ACC112 (cell line): ENCODE measurements at regions not wholly inside any gene's neighbourhood (a gene's known extent, or its start where the extent isn't known, plus 50 kb on each side); places are given as distances from the start of the nearest gene placed in this dataset.

Experiments used
- H2AFZ ChIP-seq: fragments of 200-600 bp; sonication (generic); one replicate; pipeline ENCODE4 v1.6.0; 2017; ENCODE audit warnings: antibody characterized with exemption, low read length; ENCODE audit not compliant: unreplicated experiment
- H3K27ac ChIP-seq: fragments of 200-600 bp; sonication (generic); 2 replicates; pipeline ENCODE4 v1.5.1; 2014; ENCODE audit warnings: low read depth, mild to moderate bottlenecking, antibody characterized with exemption, low read length, moderate library complexity
- H3K27me3 ChIP-seq: fragments of 200-600 bp; sonication (generic); 2 replicates; pipeline ENCODE4 v1.6.1; 2014; ENCODE audit warnings: mild to moderate bottlenecking, antibody characterized with exemption, low read length, moderate library complexity, mixed read lengths; ENCODE audit not compliant: insufficient read depth
- H3K36me3 ChIP-seq: fragments of 200-600 bp; sonication (generic); 2 replicates; pipeline ENCODE4 v1.6.1; 2016; ENCODE audit warnings: mild to moderate bottlenecking, antibody characterized with exemption, low read length, moderate library complexity, mixed read lengths; ENCODE audit not compliant: insufficient read depth
- H3K4me1 ChIP-seq: fragments of 200-600 bp; sonication (generic); one replicate; pipeline ENCODE4 v1.6.1; 2016; ENCODE audit warnings: low read length, mixed read lengths; ENCODE audit not compliant: insufficient read depth, unreplicated experiment, control insufficient read depth
- H3K4me3 ChIP-seq: fragments of 200-600 bp; sonication (generic); 2 replicates; pipeline ENCODE4 v1.5.1; 2014; ENCODE audit warnings: mild to moderate bottlenecking, low read depth, low read length
- H3K79me2 ChIP-seq: fragments of 200-600 bp; sonication (generic); one replicate; pipeline ENCODE4 v1.6.0; 2016; ENCODE audit warnings: low read length; ENCODE audit not compliant: control insufficient read depth, unreplicated experiment, insufficient read depth

- H3K36me3 ChIP-seq, result no peaks in the 10 kb centered on the region
- no peaks in the 10 kb centered on the region for H3K27me3 ChIP-seq
- H3K4me3 ChIP-seq, result no peak overlapping the region
- H3K79me2 ChIP-seq, result no peaks in the 10 kb centered on the region
- H2AFZ ChIP-seq, result no peak overlapping the region
- no peak overlapping the region for H3K27ac ChIP-seq
- peaks cover 11% of the 10 kb centered on the region for H3K4me1 ChIP-seq
Measured at GRCh38 chr12:107451246-107451645, 234.4 kb upstream of the PWP1 start.

DNA sequence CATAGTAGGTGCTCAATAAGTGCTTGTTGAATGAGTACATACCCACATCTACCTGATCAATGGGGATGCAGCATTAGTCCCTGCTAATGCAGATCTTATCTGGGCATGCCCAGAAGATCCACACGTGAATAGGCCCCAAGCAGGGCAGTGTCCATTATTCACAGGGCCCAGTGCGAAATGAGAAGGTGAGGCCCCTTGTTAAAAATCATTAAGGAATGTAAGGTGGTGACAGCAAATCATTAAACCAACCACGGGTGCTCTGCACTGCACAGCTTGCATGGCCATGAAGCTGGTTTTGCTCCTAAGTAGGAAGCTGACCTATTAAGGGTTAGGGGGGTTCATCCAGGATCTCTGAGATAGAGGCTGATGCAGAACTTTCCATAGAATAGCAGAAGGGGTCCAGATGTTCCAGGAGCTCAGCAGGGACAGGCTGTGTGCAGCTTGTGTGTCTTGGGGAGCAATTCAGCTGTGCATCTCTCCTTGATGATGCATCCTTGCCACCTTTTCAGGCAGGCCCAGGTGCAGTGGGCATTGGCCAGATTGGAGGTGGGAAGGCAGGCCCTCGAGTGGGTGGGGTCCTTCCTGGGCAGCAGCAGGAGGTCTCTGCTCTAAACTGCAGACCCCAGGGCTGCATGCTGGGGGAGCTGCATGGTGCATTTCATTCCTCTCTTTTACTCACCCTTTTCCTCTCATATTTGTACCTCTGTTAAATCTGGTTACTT lies 231.3 kb upstream of the PWP1 start:
- Histone ChIP-seq H3K27me3 (no peaks in the 10 kb centered on the region), H3K4me1 (peaks cover 6% of the 10 kb centered on the region), H3K4me3 (no peak overlapping the region), H2AFZ (no peak overlapping the region), H3K36me3 (no peaks in the 10 kb centered on the region), H3K79me2 (no peaks in the 10 kb centered on the region), H3K27ac (no peak overlapping the region)

GRCh38 chr12:107457362-107457935 lies 228.2 kb upstream of the PWP1 start:
- H3K27ac ChIP-seq, result no peak overlapping the region
- H3K4me1 ChIP-seq, result peaks cover 20% of the 10 kb centered on the region
- no peaks in the 10 kb centered on the region for H3K27me3 ChIP-seq
- H3K79me2 ChIP-seq, result no peaks in the 10 kb centered on the region
- H3K36me3 ChIP-seq, result no peaks in the 10 kb centered on the region
- no peak overlapping the region for H2AFZ ChIP-seq
- no peak overlapping the region for H3K4me3 ChIP-seq

DNA sequence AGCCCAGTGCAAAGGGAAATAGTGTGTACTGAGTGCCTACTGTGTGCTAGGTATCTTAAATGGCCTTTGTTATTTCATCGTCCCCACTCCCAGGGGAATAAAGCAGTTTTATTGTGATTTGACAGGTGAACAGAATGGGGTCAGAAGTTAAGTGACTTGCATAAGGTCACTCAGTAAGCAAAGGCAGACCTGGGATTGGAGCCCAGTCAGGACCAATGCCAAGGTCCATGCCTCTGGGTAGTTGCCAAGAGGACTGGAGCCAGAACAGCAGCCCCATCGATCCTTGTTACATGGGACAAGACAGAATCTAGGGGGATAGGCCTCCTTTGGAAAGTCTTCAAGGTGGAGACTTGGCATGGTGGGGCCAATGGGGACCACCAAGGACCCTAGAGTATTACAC lies 227.4 kb upstream of the PWP1 start:
- no peak overlapping the region for H3K27ac ChIP-seq
- H3K27me3 ChIP-seq, result no peaks in the 10 kb centered on the region
- H3K4me3 ChIP-seq, result no peak overlapping the region
- H3K79me2 ChIP-seq, result no peaks in the 10 kb centered on the region
- no peak overlapping the region for H2AFZ ChIP-seq
- no peaks in the 10 kb centered on the region for H3K36me3 ChIP-seq
- H3K4me1 ChIP-seq, result peaks cover 21% of the 10 kb centered on the region

- Histone ChIP-seq H3K4me1 (peaks cover 21% of the 10 kb centered on the region), H3K27me3 (no peaks in the 10 kb centered on the region), H2AFZ (no peak overlapping the region), H3K4me3 (no peak overlapping the region), H3K36me3 (no peaks in the 10 kb centered on the region), H3K27ac (no peak overlapping the region), H3K79me2 (no peaks in the 10 kb centered on the region)
Measured at GRCh38 chr12:107458990-107459389, 226.6 kb upstream of the PWP1 start.

DNA sequence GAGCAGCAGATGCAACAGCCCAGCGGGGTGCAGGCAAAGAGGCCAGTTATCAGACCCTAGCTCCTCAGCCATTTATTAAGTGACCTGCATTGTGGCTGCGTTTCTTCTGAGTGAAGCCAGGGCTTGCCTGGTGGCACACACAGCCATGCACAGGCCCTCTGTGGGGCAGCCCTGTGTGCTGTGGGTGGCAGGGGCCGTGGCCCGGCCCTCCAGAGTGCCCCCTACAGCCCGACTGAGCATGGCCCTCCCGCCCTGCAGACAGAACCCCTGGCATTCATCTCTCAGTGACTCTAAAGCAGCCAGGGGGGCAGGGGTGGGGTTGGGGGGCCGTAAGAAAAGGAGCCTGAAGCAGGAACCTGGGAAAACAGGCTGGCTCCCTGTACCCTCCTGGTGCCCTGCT lies 226.0 kb upstream of the PWP1 start:
- Histone ChIP-seq H3K79me2 (no peaks in the 10 kb centered on the region), H3K36me3 (no peaks in the 10 kb centered on the region), H3K4me3 (no peak overlapping the region), H3K27ac (no peak overlapping the region), H3K27me3 (no peaks in the 10 kb centered on the region), H2AFZ (no peak overlapping the region), H3K4me1 (peaks cover 21% of the 10 kb centered on the region)

- Histone ChIP-seq H3K36me3 (no peaks in the 10 kb centered on the region), H2AFZ (peak overlapping the region; percentile 90), H3K27me3 (no peaks in the 10 kb centered on the region), H3K27ac (peak overlapping the region; percentile 94), H3K4me3 (peak overlapping the region; percentile 63), H3K79me2 (no peaks in the 10 kb centered on the region), H3K4me1 (peaks cover 21% of the 10 kb centered on the region)
Measured at GRCh38 chr12:107461222-107461975, 224.2 kb upstream of the PWP1 start.

- Histone ChIP-seq H3K4me3 (no peak overlapping the region), H3K27me3 (no peaks in the 10 kb centered on the region), H3K36me3 (no peaks in the 10 kb centered on the region), H3K79me2 (no peaks in the 10 kb centered on the region), H2AFZ (no peak overlapping the region), H3K4me1 (peaks cover 21% of the 10 kb centered on the region), H3K27ac (peak overlapping the region; percentile 94)
Measured at GRCh38 chr12:107462428-107463332, 222.9 kb upstream of the PWP1 start.

DNA sequence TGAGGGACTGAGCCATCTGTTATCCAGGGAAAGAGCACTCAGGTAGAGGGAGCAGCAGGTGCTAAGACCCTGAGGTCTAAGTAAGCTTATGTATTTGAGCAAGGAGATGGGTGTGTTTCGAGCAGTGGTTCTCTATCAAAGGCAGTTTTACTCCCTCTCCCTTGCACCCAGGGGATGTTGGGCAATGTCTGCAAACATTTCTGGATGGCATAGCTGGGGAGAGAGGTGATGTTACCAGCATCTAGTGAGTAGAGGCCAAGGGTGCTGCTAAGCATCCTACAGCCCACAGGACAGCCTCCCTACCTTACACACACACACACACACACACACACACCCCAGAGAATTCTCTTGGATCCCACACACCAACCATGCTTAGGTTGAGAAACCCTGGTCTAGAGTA lies 221.0 kb upstream of the PWP1 start:
- Histone ChIP-seq H3K27ac (no peak overlapping the region), H3K36me3 (no peaks in the 10 kb centered on the region), H3K4me3 (no peak overlapping the region), H3K79me2 (no peaks in the 10 kb centered on the region), H2AFZ (no peak overlapping the region), H3K27me3 (no peaks in the 10 kb centered on the region), H3K4me1 (peaks cover 21% of the 10 kb centered on the region)

- H3K27me3 ChIP-seq, result no peaks in the 10 kb centered on the region
- H3K27ac ChIP-seq, result no peak overlapping the region
- peaks cover 19% of the 10 kb centered on the region for H3K4me1 ChIP-seq
- H3K36me3 ChIP-seq, result no peaks in the 10 kb centered on the region
- no peak overlapping the region for H3K4me3 ChIP-seq
- no peak overlapping the region for H2AFZ ChIP-seq
- H3K79me2 ChIP-seq, result no peaks in the 10 kb centered on the region
Measured at GRCh38 chr12:107465625-107466024, 220.0 kb upstream of the PWP1 start.
